ENCODE measurements at regions not wholly inside any gene's neighbourhood (a gene's known extent, or its start where the extent isn't known, plus 50 kb on each side); places are given as distances from the start of the nearest gene placed in this dataset.
A peak's percentile ranks its signal among the peaks of the same experiment; 100 is the strongest.
"Not testable (repeated sequence)": the region's sequence is repeated elsewhere in the genome, so short reads cannot be mapped to it uniquely, and the experiment has no call there.

DNA sequence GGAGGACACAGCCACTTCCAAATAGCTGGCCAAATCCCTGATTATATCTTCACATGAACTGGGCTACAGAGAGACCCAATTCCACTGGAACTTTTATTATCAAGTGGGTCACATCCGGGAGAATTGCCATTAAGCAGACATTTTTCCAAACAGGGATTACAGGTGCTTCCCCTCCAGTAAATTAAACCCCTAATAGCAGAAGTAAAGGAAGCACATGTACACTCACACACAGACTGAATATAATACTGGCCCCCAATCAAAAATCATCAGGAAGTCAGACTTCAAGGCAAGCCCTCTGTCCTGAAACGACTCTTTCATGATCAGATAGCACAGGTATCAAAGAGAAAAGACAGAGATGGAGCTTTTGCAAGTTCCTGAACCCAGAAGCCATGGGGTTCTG lies 118.6 kb upstream of the PPP2R5A start:
- Histone ChIP-seq H3K27me3 (ENCODE audit: control insufficient read depth, insufficient read depth, low read length) (no peaks in the 10 kb centered on the region), H3K4me3 (ENCODE audit: low read depth, low read length) (no peak overlapping the region), H3K27ac (ENCODE audit: insufficient read depth, low read length, poor library complexity, severe bottlenecking) (no peak overlapping the region), H3K36me3 (ENCODE audit: control insufficient read depth, insufficient read depth, low read length) (no peaks in the 10 kb centered on the region), H3K9me3 (ENCODE audit: control insufficient read depth in 2 of 2, low read length in 2 of 2) (no peaks in the 10 kb centered on the region), H3K4me1 (ENCODE audit: control insufficient read depth, insufficient read depth, low read length, poor library complexity, severe bottlenecking) (peaks cover 4% of the 10 kb centered on the region)
- DNase-seq (no peak), ATAC-seq (ENCODE audit: low read depth in 2 of 2) (no peak)
- no peak overlapping the region for H3K4me3 Mint-ChIP-seq
- H3K4me1 Mint-ChIP-seq, result peaks cover 4 to 15% (median 8%) of the 10 kb centered on the region in 4 donors
- H3K27ac Mint-ChIP-seq, result no peak overlapping the region
- H3K9me3 Mint-ChIP-seq, result peaks cover 0 to 2% (median 0%) of the 10 kb centered on the region in 7 donors
- H3K36me3 Mint-ChIP-seq, result no peaks in the 10 kb centered on the region
- no peaks in the 10 kb centered on the region for H3K27me3 Mint-ChIP-seq

DNA sequence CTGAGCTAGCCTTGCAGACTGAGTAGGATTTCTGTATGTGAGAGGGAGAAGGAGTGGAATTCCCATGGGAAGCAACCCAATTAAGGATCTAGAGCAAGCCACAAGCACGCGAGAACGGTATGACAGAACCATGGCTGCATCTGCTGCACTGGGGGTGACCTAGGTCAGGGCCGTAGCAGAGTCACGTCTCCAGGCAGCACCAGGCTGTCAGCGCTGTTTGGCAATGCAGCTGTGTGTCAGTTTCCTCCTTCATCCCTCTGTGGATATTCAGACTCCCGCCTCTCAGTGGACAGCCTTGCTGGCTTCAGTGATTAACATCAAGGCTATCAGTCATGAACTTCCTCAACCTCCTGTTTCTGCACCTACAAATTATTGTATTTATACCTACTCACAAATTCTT lies 118.1 kb upstream of the PPP2R5A start:
- Histone ChIP-seq H3K9me3 (ENCODE audit: control insufficient read depth in 2 of 2, low read length in 2 of 2) (no peaks in the 10 kb centered on the region), H3K36me3 (ENCODE audit: control insufficient read depth, insufficient read depth, low read length) (no peaks in the 10 kb centered on the region), H3K27me3 (ENCODE audit: control insufficient read depth, insufficient read depth, low read length) (no peaks in the 10 kb centered on the region), H3K4me3 (ENCODE audit: low read depth, low read length) (no peak overlapping the region), H3K27ac (ENCODE audit: insufficient read depth, low read length, poor library complexity, severe bottlenecking) (no peak overlapping the region), H3K4me1 (ENCODE audit: control insufficient read depth, insufficient read depth, low read length, poor library complexity, severe bottlenecking) (peaks cover 4% of the 10 kb centered on the region)
- H3K4me3 Mint-ChIP-seq, result no peak overlapping the region
- H3K27me3 Mint-ChIP-seq, result no peaks in the 10 kb centered on the region
- ATAC-seq (ENCODE audit: low read depth in 2 of 2), result no peak
- peaks cover 4 to 13% (median 7%) of the 10 kb centered on the region in 4 donors for H3K4me1 Mint-ChIP-seq
- DNase-seq, result no peak
- H3K27ac Mint-ChIP-seq, result no peak overlapping the region
- H3K36me3 Mint-ChIP-seq, result no peaks in the 10 kb centered on the region
- H3K9me3 Mint-ChIP-seq, result peaks cover 0 to 2% (median 0%) of the 10 kb centered on the region in 7 donors

- Mint-ChIP-seq H3K9me3 (peaks cover 0 to 2% (median 0%) of the 10 kb centered on the region in 7 donors), H3K4me3 (no peak overlapping the region), H3K27ac (no peak overlapping the region), H3K36me3 (no peaks in the 10 kb centered on the region), H3K4me1 (no peaks in the 10 kb centered on the region), H3K27me3 (peaks cover under 1% of the 10 kb centered on the region)
- Histone ChIP-seq H3K27ac (ENCODE audit: insufficient read depth, low read length, poor library complexity, severe bottlenecking) (no peak overlapping the region), H3K27me3 (ENCODE audit: control insufficient read depth, insufficient read depth, low read length) (no peaks in the 10 kb centered on the region), H3K4me3 (ENCODE audit: low read depth, low read length) (no peak overlapping the region), H3K9me3 (ENCODE audit: control insufficient read depth in 2 of 2, low read length in 2 of 2) (no peaks in the 10 kb centered on the region), H3K4me1 (ENCODE audit: control insufficient read depth, insufficient read depth, low read length, poor library complexity, severe bottlenecking) (no peaks in the 10 kb centered on the region), H3K36me3 (ENCODE audit: control insufficient read depth, insufficient read depth, low read length) (no peaks in the 10 kb centered on the region)
- ATAC-seq (ENCODE audit: low read depth in 2 of 2) (no peak), DNase-seq (no peak)
These were observed 111.6 kb upstream of the PPP2R5A start for GRCh38 chr1:212173567-212173966.

- not testable (repeated sequence) for H3K4me3 ChIP-seq (ENCODE audit: low read depth, low read length); H3K27me3 ChIP-seq (ENCODE audit: control insufficient read depth, insufficient read depth, low read length); H3K4me1 Mint-ChIP-seq; H3K9me3 ChIP-seq (ENCODE audit: control insufficient read depth in 2 of 2, low read length in 2 of 2); DNase-seq; H3K4me3 Mint-ChIP-seq; H3K36me3 ChIP-seq (ENCODE audit: control insufficient read depth, insufficient read depth, low read length); H3K36me3 Mint-ChIP-seq; ATAC-seq (ENCODE audit: low read depth in 2 of 2); H3K4me1 ChIP-seq (ENCODE audit: control insufficient read depth, insufficient read depth, low read length, poor library complexity, severe bottlenecking); H3K27ac ChIP-seq (ENCODE audit: insufficient read depth, low read length, poor library complexity, severe bottlenecking); H3K27me3 Mint-ChIP-seq; H3K9me3 Mint-ChIP-seq; H3K27ac Mint-ChIP-seq
These were observed 110.9 kb upstream of the PPP2R5A start for GRCh38 chr1:212174295-212174694.

- Mint-ChIP-seq H3K4me3 (no peak overlapping the region), H3K36me3 (no peaks in the 10 kb centered on the region), H3K4me1 (peaks cover 0 to 2% (median 0%) of the 10 kb centered on the region in 4 donors), H3K27me3 (peaks cover 6% of the 10 kb centered on the region), H3K9me3 (no peaks in the 10 kb centered on the region), H3K27ac (peak overlapping the region in 1 of 3 donors; percentile 62)
- Histone ChIP-seq H3K36me3 (ENCODE audit: control insufficient read depth, insufficient read depth, low read length) (no peaks in the 10 kb centered on the region), H3K4me3 (ENCODE audit: low read depth, low read length) (no peak overlapping the region), H3K27ac (ENCODE audit: insufficient read depth, low read length, poor library complexity, severe bottlenecking) (no peak overlapping the region), H3K27me3 (ENCODE audit: control insufficient read depth, insufficient read depth, low read length) (no peaks in the 10 kb centered on the region), H3K4me1 (ENCODE audit: control insufficient read depth, insufficient read depth, low read length, poor library complexity, severe bottlenecking) (no peaks in the 10 kb centered on the region), H3K9me3 (ENCODE audit: control insufficient read depth in 2 of 2, low read length in 2 of 2) (no peaks in the 10 kb centered on the region)
- DNase-seq (no peak), ATAC-seq (ENCODE audit: low read depth in 2 of 2) (no peak)
These were observed 107.7 kb upstream of the PPP2R5A start for GRCh38 chr1:212177542-212177941.

DNA sequence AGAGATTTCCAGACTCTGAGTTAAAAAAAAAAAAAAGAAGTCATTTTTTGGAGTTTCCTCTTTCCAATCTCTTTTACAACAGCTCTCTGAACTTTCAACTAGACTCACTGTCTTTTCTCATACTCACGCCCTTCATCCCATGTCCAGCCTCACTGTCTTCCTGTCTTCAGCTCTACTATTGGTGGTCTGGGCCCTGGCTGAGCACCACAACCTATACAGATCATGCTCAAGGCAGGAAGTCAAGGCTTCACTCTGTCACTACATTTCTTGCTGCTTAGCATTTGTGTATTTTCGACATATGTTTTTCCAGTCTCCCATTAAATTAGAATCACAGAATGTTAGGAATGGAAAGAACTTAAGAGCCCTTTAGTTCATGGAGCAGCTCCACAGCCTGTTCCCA lies 106.4 kb upstream of the PPP2R5A start:
- Mint-ChIP-seq H3K9me3 (no peaks in the 10 kb centered on the region), H3K4me3 (no peak overlapping the region), H3K36me3 (no peaks in the 10 kb centered on the region), H3K27ac (peak overlapping the region in 1 of 3 donors; percentile 62), H3K27me3 (peaks cover 6% of the 10 kb centered on the region), H3K4me1 (peaks cover 0 to 4% (median under 1%) of the 10 kb centered on the region in 4 donors)
- H3K36me3 ChIP-seq (ENCODE audit: control insufficient read depth, insufficient read depth, low read length), result no peaks in the 10 kb centered on the region
- no peak overlapping the region for H3K27ac ChIP-seq (ENCODE audit: insufficient read depth, low read length, poor library complexity, severe bottlenecking)
- ATAC-seq (ENCODE audit: low read depth in 2 of 2), result no peak
- no peaks in the 10 kb centered on the region for H3K4me1 ChIP-seq (ENCODE audit: control insufficient read depth, insufficient read depth, low read length, poor library complexity, severe bottlenecking)
- H3K4me3 ChIP-seq (ENCODE audit: low read depth, low read length), result no peak overlapping the region
- H3K27me3 ChIP-seq (ENCODE audit: control insufficient read depth, insufficient read depth, low read length), result no peaks in the 10 kb centered on the region
- DNase-seq, result no peak
- no peaks in the 10 kb centered on the region for H3K9me3 ChIP-seq (ENCODE audit: control insufficient read depth in 2 of 2, low read length in 2 of 2)

GRCh38 chr1:212179394-212180076 lies 105.7 kb upstream of the PPP2R5A start:
- H3K4me1 Mint-ChIP-seq, result peaks cover 0 to 4% (median under 1%) of the 10 kb centered on the region in 4 donors
- DNase-seq, result no peak
- no peak overlapping the region for H3K27ac ChIP-seq (ENCODE audit: insufficient read depth, low read length, poor library complexity, severe bottlenecking)
- peak overlapping the region in 1 of 3 donors; percentile 62 for H3K27ac Mint-ChIP-seq
- H3K9me3 ChIP-seq (ENCODE audit: control insufficient read depth in 2 of 2, low read length in 2 of 2), result no peaks in the 10 kb centered on the region
- H3K36me3 ChIP-seq (ENCODE audit: control insufficient read depth, insufficient read depth, low read length), result no peaks in the 10 kb centered on the region
- H3K9me3 Mint-ChIP-seq, result no peaks in the 10 kb centered on the region
- no peak for ATAC-seq (ENCODE audit: low read depth in 2 of 2)
- H3K36me3 Mint-ChIP-seq, result no peaks in the 10 kb centered on the region
- no peak overlapping the region for H3K4me3 Mint-ChIP-seq
- no peaks in the 10 kb centered on the region for H3K4me1 ChIP-seq (ENCODE audit: control insufficient read depth, insufficient read depth, low read length, poor library complexity, severe bottlenecking)
- peaks cover 6% of the 10 kb centered on the region for H3K27me3 Mint-ChIP-seq
- H3K27me3 ChIP-seq (ENCODE audit: control insufficient read depth, insufficient read depth, low read length), result no peaks in the 10 kb centered on the region
- no peak overlapping the region for H3K4me3 ChIP-seq (ENCODE audit: low read depth, low read length)
